ENCODE measurements at regions not wholly inside any gene's neighbourhood (a gene's known extent, or its start where the extent isn't known, plus 50 kb on each side); places are given as distances from the start of the nearest gene placed in this dataset.
A peak's percentile ranks its signal among the peaks of the same experiment; 100 is the strongest.
"Not testable (repeated sequence)": the region's sequence is repeated elsewhere in the genome, so short reads cannot be mapped to it uniquely, and the experiment has no call there.

- no peak for DNase-seq
These were observed 129.7 kb upstream of the MAP3K1 start for GRCh38 chr5:56685503-56686217.

DNA sequence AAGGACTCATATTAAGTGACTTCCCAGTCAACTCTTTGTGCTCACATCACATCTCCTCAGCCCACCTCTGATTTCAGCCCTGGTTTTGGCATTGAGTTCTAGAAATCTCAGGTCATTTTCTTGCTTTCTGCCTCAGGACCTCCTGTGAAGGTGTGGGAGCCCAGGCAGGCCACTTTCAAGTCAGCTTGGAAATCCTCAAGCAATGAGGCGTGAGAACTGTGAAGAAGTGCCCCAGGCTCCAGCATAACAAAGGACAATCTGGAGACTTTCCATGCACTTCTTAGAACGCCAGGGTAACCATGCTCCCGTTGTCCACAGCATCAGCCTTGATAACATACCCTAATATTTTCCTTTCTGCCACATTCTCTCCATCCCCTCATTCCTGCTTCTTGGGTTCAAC, 131.2 kb upstream of the MAP3K1 start:
- no peak for DNase-seq

GRCh38 chr5:56683733-56684132, 131.6 kb upstream of the MAP3K1 start:
- DNase-seq = no peak

GRCh38 chr5:56683281-56683680, 132.1 kb upstream of the MAP3K1 start:
- no peak for DNase-seq

DNA sequence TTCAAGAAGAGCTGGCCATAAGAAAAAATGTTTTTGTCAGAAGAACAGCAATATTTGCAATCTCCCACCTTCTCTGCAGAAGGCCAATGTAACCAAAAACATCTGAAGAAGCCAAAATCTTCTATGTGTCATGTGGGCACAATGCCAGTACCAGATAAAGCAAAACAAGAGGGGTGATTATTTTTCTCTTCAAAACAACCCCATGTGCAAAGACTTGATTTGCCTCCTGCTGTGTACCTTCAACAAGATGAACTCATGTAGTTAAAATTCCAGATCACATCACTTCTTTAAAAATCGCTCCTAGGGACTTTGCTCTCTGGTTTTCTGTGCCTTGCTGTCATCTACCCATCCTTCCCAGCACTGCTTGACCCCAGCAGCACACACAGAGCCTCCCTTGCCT, 134.0 kb upstream of the MAP3K1 start:
- DNase-seq = no peak

DNA sequence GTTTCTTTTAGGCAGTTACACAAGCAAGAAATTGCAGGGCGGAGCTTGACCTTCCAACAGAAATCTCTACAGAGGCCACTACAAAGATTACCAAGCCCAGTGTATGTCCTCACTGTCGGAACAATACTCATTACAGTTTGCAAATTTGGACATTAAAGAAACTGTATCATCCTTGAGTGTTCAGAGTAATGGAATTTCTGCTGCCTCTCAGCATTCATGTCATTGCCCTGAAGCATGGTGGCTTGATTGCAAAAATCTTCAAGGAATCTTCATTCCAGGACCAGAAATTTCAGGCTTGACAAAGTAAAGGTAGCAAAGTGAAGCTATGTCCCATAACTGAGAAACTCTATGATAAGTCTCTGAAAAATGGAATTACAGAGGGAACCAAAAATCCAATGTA, 134.6 kb upstream of the MAP3K1 start:
- no peak for DNase-seq

- DNase-seq = no peak
These were observed 137.6 kb upstream of the MAP3K1 start for GRCh38 chr5:56677690-56678305.

GRCh38 chr5:56676091-56676768, 139.1 kb upstream of the MAP3K1 start:
- DNase-seq = no peak

DNA sequence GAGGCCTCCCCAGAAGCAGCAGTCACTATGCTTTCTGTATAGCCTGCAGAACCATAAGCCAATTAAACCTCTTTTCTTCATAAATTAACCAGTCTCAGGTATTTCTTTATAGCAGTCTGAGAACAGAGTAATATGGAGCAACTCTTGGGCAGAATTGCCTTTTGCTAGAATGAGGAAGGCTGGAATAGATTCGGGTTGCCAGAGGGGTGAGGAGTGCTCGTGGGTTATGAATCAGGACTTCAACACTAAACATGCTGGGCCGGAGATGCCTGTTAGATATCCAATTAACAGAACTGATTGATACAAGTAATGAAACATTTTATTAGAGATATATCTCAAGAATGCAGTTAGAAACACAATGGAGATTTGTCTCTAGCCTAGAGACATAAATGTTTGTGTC, 140.9 kb upstream of the MAP3K1 start:
- no peak for DNase-seq

GRCh38 chr5:56673171-56673570, 142.2 kb upstream of the MAP3K1 start:
- DNase-seq = no peak

- no peak for DNase-seq
These were observed 143.8 kb upstream of the MAP3K1 start for GRCh38 chr5:56671571-56671970.

GRCh38 chr5:56670916-56671315, 144.4 kb upstream of the MAP3K1 start:
- no peak for DNase-seq

- DNase-seq = peak; percentile 72
These were observed 145.5 kb upstream of the MAP3K1 start for GRCh38 chr5:56669534-56670483.

DNA sequence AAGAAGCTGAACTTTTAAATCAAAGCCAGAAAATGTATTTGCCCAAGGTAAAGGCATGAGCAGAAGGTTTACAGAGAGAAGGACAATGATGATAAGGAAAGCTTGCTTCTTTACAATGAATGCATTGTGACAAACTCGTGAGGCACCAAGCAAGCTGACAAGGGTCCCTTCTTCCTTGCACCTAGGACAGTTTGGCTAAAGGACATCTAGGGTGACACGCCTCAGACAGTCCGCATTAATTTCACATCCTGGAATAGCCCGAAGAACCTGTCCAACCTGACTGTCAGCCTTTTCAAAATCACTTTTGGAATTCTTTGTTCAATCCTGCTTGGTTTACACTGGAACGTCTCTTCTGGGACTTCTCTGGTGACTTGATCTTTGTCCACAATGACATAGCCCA, 146.4 kb upstream of the MAP3K1 start:
- no peak for DNase-seq

GRCh38 chr5:56667692-56668091, 147.7 kb upstream of the MAP3K1 start:
- no peak for DNase-seq

DNA sequence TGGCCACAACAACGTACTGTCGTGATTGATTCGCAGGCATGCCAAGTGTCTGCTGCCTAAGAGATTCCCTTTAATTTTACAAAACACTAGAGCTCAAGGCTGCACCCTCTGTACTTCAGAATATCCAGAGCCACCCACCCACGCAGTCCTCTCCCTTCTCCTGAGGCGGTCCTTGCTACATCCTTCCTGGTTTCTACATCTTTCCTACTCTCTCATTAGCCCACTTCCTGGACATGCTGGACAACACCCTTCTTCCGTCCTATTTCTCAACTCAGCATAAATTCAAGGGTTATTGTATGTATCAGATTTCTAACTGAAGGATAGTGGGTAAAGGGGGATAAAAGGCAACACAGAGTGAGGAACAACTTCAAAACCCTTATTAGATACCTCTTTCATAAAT, 148.4 kb upstream of the MAP3K1 start:
- DNase-seq = no peak

DNA sequence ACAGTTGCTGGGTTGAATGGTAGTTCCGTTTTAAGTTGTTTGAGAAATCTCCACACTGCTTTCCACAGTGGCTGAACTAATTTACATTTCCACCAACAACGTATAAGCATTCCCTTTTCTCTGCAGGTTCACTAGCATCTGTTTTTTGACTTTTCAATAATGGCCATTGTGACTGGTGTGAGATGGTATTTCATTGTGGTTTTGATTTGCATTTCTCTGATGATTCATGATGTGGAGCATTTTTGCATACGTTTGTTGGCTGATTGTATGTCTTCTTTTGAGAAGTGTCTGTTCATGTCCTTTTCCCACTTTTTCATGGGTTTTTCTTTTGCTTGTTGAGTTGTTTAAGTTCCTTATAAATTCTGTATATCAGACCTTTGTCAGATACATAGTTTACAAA, 150.2 kb upstream of the MAP3K1 start:
- not testable (repeated sequence) for DNase-seq

DNA sequence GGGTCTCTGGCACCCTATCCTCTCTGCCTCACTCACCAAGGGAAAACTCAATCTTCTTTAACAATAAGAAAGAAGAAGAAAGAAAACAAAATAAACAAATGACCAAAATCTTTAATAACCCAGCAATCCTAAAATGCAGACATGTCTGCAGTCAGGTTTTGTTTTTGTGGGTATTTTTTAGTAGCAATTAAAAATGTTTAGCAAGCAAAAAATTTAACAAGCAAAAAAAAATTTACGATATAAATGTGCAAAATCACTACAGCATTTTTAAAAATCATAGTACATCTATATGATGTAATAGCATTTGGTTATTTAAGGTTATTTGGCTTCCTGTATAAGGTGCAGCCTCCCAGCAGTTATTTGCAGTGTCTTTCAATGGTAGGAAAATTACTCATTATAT, 151.3 kb upstream of the MAP3K1 start:
- DNase-seq = no peak

GRCh38 chr5:56663523-56663922, 151.8 kb upstream of the MAP3K1 start:
- no peak for DNase-seq

DNA sequence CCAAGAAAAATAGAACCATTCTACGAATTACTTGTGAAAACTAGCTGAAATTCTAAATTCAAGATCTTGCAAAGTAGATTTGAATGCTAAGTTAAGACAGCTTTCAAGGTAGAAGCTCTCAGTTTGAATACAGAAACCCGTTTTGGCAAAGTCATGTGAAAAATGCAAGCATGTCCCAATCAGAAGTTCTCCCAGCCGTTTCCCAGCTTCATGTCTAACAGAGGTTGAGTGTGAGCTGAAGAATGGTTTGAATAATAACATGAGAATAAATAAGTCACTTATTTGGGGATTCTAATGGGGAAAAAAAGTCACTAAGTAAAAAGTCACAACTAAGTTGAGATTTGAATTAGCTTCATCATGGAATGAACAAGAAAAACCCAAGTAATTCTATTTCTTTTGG, 152.5 kb upstream of the MAP3K1 start:
- no peak for DNase-seq

- no peak for DNase-seq
These were observed 155.4 kb upstream of the MAP3K1 start for GRCh38 chr5:56659971-56660370.

GRCh38 chr5:56658972-56659371, 156.4 kb upstream of the MAP3K1 start:
- no peak for DNase-seq
